GM23338 (cell line): ENCODE measurements at regions not wholly inside any gene's neighbourhood (a gene's known extent, or its start where the extent isn't known, plus 50 kb on each side); places are given as distances from the start of the nearest gene placed in this dataset.

ENCODE experiments used
- ATAC-seq: fragments of 200-7000 bp; cut with Tn5 transposase; 3 replicates; pipeline ENCODE4 v1.9.1; 2020
- DNase-seq: peaks from one replicate; pipeline ENCODE4 v3.0.0-alpha.2; 2015; ENCODE audit warnings: low spot score
- H2AFZ ChIP-seq: fragments of 200-600 bp; sonication (generic); 2 replicates; pipeline ENCODE4 v1.8.0; 2016; ENCODE audit warnings: antibody characterized with exemption, mild to moderate bottlenecking, moderate library complexity
- H3F3A ChIP-seq: fragments of 200-600 bp; sonication (generic); replicated peaks from 2 replicates; pipeline ENCODE4 v1.8.0; 2017; ENCODE audit warnings: antibody characterized with exemption, mixed run types, low read depth
- H3K27ac ChIP-seq: fragments of 200-600 bp; sonication (generic); 2 replicates; pipeline ENCODE4 v1.6.1; 2016; ENCODE audit warnings: low read depth
- H3K27me3 ChIP-seq: fragments of 200-600 bp; sonication (generic); 2 replicates; pipeline ENCODE4 v1.8.0; 2016; ENCODE audit warnings: mild to moderate bottlenecking, mixed run types, moderate library complexity; ENCODE audit not compliant: insufficient read depth
- H3K36me3 ChIP-seq: fragments of 200-600 bp; sonication (generic); 2 replicates; pipeline ENCODE4 v1.8.0; 2016; ENCODE audit warnings: mild to moderate bottlenecking; ENCODE audit not compliant: insufficient read depth
- H3K4me1 ChIP-seq: fragments of 200-600 bp; sonication (generic); 2 replicates; pipeline ENCODE4 v1.8.0; 2016; ENCODE audit warnings: mild to moderate bottlenecking, moderate library complexity; ENCODE audit not compliant: insufficient read depth
- H3K4me2 ChIP-seq: fragments of 200-600 bp; sonication (generic); 2 replicates; pipeline ENCODE4 v1.7.1; 2017; ENCODE audit warnings: mixed run types
- H3K4me3 ChIP-seq: fragments of 200-600 bp; sonication (generic); 2 replicates; pipeline ENCODE4 v1.6.1; 2016; ENCODE audit warnings: mixed run types
- H3K79me2 ChIP-seq: fragments of 200-600 bp; sonication (generic); replicated peaks from 2 replicates; pipeline ENCODE4 v1.8.0; 2017; ENCODE audit warnings: mild to moderate bottlenecking; ENCODE audit not compliant: insufficient read depth
- H3K9me2 ChIP-seq: fragments of 200-600 bp; sonication (generic); 2 replicates; pipeline ENCODE4 v1.8.0; 2017; ENCODE audit not compliant: insufficient read depth
- H4K20me1 ChIP-seq: fragments of 200-600 bp; sonication (generic); replicated peaks from 2 replicates; pipeline ENCODE4 v1.8.0; 2017; ENCODE audit warnings: mild to moderate bottlenecking; ENCODE audit not compliant: insufficient read depth
- H3K27ac Mint-ChIP-seq: 2 replicates; pipeline ENCODE4 v1.8.0; 2020; ENCODE audit warnings: inconsistent platforms, mild to moderate bottlenecking, moderate library complexity, mixed read lengths
- H3K27me3 Mint-ChIP-seq: 3 replicates; pipeline ENCODE4 v1.8.0; 2022; ENCODE audit warnings: low read depth, mild to moderate bottlenecking, moderate library complexity, mixed read lengths, inconsistent platforms; ENCODE audit not compliant: insufficient read depth, poor library complexity
- H3K36me3 Mint-ChIP-seq: 3 replicates; pipeline ENCODE4 v1.8.0; 2021; ENCODE audit warnings: low read depth, mild to moderate bottlenecking, inconsistent platforms, moderate library complexity, mixed read lengths
- H3K4me1 Mint-ChIP-seq: 3 replicates; pipeline ENCODE4 v1.8.0; 2020; ENCODE audit warnings: mild to moderate bottlenecking, inconsistent platforms, mixed read lengths
- H3K4me3 Mint-ChIP-seq: 3 replicates; pipeline ENCODE4 v1.8.0; 2021; ENCODE audit warnings: moderate library complexity, mild to moderate bottlenecking, inconsistent platforms, mixed read lengths
- H3K9me3 Mint-ChIP-seq: 3 replicates; pipeline ENCODE4 v1.8.0; 2020; ENCODE audit warnings: moderate library complexity, mild to moderate bottlenecking, inconsistent platforms, mixed read lengths
- CTCF ChIP-seq, 2 experiments: fragments of 200-600 bp in 1 of 2; sonication (generic) in 1 of 2; conservative IDR thresholded peaks; 2 replicates each; pipeline versions ENCODE4 v1.5.1 to v1.6.1; 2016 to 2017; ENCODE audit warnings: antibody characterized with exemption in 2 of 2, low read depth in 2 of 2, mild to moderate bottlenecking in 2 of 2, moderate library complexity in 1 of 2
- EZH2 ChIP-seq: fragments of 200-600 bp; sonication (generic); IDR thresholded peaks from one replicate; pipeline ENCODE4 v1.8.0; 2017; ENCODE audit warnings: antibody characterized with exemption, mild to moderate bottlenecking, low read depth; ENCODE audit not compliant: unreplicated experiment
- ZNF331 ChIP-seq: fragments of 250-450 bp; sonication (Bioruptor Pico); IDR thresholded peaks from 2 replicates; pipeline ENCODE4 v1.5.0; 2020; ENCODE audit warnings: low read depth, mild to moderate bottlenecking, moderate library complexity
- ZNF462 ChIP-seq: fragments of 250-450 bp; sonication (Bioruptor Pico); IDR thresholded peaks from 2 replicates; pipeline ENCODE4 v1.5.0; 2020; ENCODE audit warnings: mild to moderate bottlenecking, moderate library complexity

- Histone ChIP-seq H3K9me2 (no peaks in the 10 kb centered on the region), H2AFZ (no peak overlapping the region), H3K4me3 (no peak overlapping the region), H3K4me1 (no peaks in the 10 kb centered on the region), H3K27me3 (no peaks in the 10 kb centered on the region), H3K36me3 (no peaks in the 10 kb centered on the region), H3K79me2 (no peaks in the 10 kb centered on the region), H3K4me2 (no peak overlapping the region), H4K20me1 (no peaks in the 10 kb centered on the region), H3F3A (no peaks in the 10 kb centered on the region), H3K27ac (no peak overlapping the region)
- Mint-ChIP-seq H3K9me3 (peaks cover under 1% of the 10 kb centered on the region; the same call in 1 of the 3 replicates), H3K4me3 (no peak overlapping the region), H3K4me1 (no peaks in the 10 kb centered on the region), H3K27me3 (peaks cover 5% of the 10 kb centered on the region), H3K36me3 (no peaks in the 10 kb centered on the region), H3K27ac (no peak overlapping the region)
- DNase-seq (peak; percentile 32), ATAC-seq (no peak)
- peak in 1 of 2 experiments; percentile 34; a peak in 2 of 4 replicates for TF ChIP-seq CTCF (conservative IDR thresholded peaks at IDR 0.05; ENCODE audit: low read depth in 2 of 2)
- TF ChIP-seq ZNF462 (CRISPR knock-in tag): no peak
These were observed 449.4 kb downstream of the TMEM38B start for GRCh38 chr9:106143781-106144180.

GRCh38 chr9:106146066-106146840 is 451.9 kb downstream of the TMEM38B start:
- Mint-ChIP-seq H3K4me3 (no peak overlapping the region), H3K4me1 (no peaks in the 10 kb centered on the region), H3K36me3 (no peaks in the 10 kb centered on the region), H3K27ac (no peak overlapping the region), H3K27me3 (peaks cover 2% of the 10 kb centered on the region), H3K9me3 (peaks cover 3% of the 10 kb centered on the region; the same call in 1 of the 3 replicates)
- no peaks in the 10 kb centered on the region for H3K4me1 ChIP-seq
- H3K27ac ChIP-seq: no peak overlapping the region
- H2AFZ ChIP-seq: no peak overlapping the region
- no peak for DNase-seq
- H3K27me3 ChIP-seq: no peaks in the 10 kb centered on the region
- H3K4me3 ChIP-seq: no peak overlapping the region
- ATAC-seq: no peak
- no peaks in the 10 kb centered on the region for H4K20me1 ChIP-seq
- no peak overlapping the region for H3K4me2 ChIP-seq
- H3K36me3 ChIP-seq: no peaks in the 10 kb centered on the region
- no peaks in the 10 kb centered on the region for H3K9me2 ChIP-seq
- H3K79me2 ChIP-seq: no peaks in the 10 kb centered on the region
- H3F3A ChIP-seq: no peaks in the 10 kb centered on the region
- TF ChIP-seq EZH2: no peak
- no peak for TF ChIP-seq CTCF (conservative IDR thresholded peaks at IDR 0.05; ENCODE audit: low read depth in 2 of 2)
- TF ChIP-seq ZNF331: no peak
